ENCODE measurements at regions not wholly inside any gene's neighbourhood (a gene's known extent, or its start where the extent isn't known, plus 50 kb on each side); places are given as distances from the start of the nearest gene placed in this dataset.

DNA sequence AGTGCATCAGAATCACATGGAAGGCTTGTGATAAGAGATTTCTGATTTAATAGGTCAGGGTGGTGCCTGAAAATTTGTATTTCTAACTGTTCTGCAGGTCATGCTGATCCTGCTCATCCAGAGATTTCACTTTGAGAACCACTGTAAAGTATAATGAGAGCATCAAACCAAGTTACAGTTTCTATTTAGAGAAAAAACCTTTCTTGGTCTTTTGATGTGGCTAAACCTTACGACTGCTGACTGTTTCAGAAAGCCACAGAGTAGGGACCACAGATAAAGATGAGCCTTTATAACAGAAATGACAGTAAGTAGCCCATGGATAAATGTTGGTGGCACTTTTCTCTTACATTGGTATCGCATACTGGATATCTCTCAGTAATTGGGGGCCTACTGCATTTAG is 109.4 kb upstream of the FANCL start:
- TF ChIP-seq, protein P1, sequence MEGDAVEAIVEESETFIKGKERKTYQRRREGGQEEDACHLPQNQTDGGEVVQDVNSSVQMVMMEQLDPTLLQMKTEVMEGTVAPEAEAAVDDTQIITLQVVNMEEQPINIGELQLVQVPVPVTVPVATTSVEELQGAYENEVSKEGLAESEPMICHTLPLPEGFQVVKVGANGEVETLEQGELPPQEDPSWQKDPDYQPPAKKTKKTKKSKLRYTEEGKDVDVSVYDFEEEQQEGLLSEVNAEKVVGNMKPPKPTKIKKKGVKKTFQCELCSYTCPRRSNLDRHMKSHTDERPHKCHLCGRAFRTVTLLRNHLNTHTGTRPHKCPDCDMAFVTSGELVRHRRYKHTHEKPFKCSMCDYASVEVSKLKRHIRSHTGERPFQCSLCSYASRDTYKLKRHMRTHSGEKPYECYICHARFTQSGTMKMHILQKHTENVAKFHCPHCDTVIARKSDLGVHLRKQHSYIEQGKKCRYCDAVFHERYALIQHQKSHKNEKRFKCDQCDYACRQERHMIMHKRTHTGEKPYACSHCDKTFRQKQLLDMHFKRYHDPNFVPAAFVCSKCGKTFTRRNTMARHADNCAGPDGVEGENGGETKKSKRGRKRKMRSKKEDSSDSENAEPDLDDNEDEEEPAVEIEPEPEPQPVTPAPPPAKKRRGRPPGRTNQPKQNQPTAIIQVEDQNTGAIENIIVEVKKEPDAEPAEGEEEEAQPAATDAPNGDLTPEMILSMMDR (IDR thresholded peaks at IDR 0.05), result no peak
- no peak for TF ChIP-seq EZH2 (IDR thresholded peaks at IDR 0.05; ENCODE audit: borderline replicate concordance, insufficient read depth, low read depth, low read length, poor library complexity, severe bottlenecking)
